ENCODE measurements at regions not wholly inside any gene's neighbourhood (a gene's known extent, or its start where the extent isn't known, plus 50 kb on each side); places are given as distances from the start of the nearest gene placed in this dataset.

- Histone ChIP-seq H3K4me2 (ENCODE audit: low read length) (no peak overlapping the region), H3K4me3 (ENCODE audit: low read length) (no peak overlapping the region), H3K9me3 (replicated peaks; ENCODE audit: low read length) (no peaks in the 10 kb centered on the region), H3K4me1 (ENCODE audit: control insufficient read depth, insufficient read depth, low read length) (no peaks in the 10 kb centered on the region), H3K27me3 (ENCODE audit: control insufficient read depth, insufficient read depth, low read length) (no peaks in the 10 kb centered on the region), H3K36me3 (ENCODE audit: insufficient read depth, low read length) (no peaks in the 10 kb centered on the region), H3K9ac (ENCODE audit: low read depth, low read length) (no peak overlapping the region)
Observed at GRCh38 chr15:95850837-95851236, 479.7 kb upstream of the NR2F2 start.

GRCh38 chr15:95853350-95853749, 477.1 kb upstream of the NR2F2 start:
- H3K4me2 ChIP-seq (ENCODE audit: low read length) = no peak overlapping the region
- no peak overlapping the region for H3K9ac ChIP-seq (ENCODE audit: low read depth, low read length)
- peaks cover 19% of the 10 kb centered on the region for H3K4me1 ChIP-seq (ENCODE audit: control insufficient read depth, insufficient read depth, low read length)
- H3K36me3 ChIP-seq (ENCODE audit: insufficient read depth, low read length) = no peaks in the 10 kb centered on the region
- no peaks in the 10 kb centered on the region for H3K9me3 ChIP-seq (replicated peaks; ENCODE audit: low read length)
- H3K27me3 ChIP-seq (ENCODE audit: control insufficient read depth, insufficient read depth, low read length) = no peaks in the 10 kb centered on the region
- no peak overlapping the region for H3K4me3 ChIP-seq (ENCODE audit: low read length)

GRCh38 chr15:95857124-95857757, 473.3 kb upstream of the NR2F2 start:
- H3K9me3 ChIP-seq (replicated peaks; ENCODE audit: low read length) = no peaks in the 10 kb centered on the region
- H3K27me3 ChIP-seq (ENCODE audit: control insufficient read depth, insufficient read depth, low read length) = no peaks in the 10 kb centered on the region
- H3K4me1 ChIP-seq (ENCODE audit: control insufficient read depth, insufficient read depth, low read length) = peaks cover 19% of the 10 kb centered on the region
- H3K4me3 ChIP-seq (ENCODE audit: low read length) = no peak overlapping the region
- H3K36me3 ChIP-seq (ENCODE audit: insufficient read depth, low read length) = no peaks in the 10 kb centered on the region
- H3K4me2 ChIP-seq (ENCODE audit: low read length) = peak overlapping the region; percentile 18
- H3K9ac ChIP-seq (ENCODE audit: low read depth, low read length) = peak overlapping the region; percentile 23

- H3K4me2 ChIP-seq (ENCODE audit: low read length) = peak overlapping the region; percentile 18
- H3K36me3 ChIP-seq (ENCODE audit: insufficient read depth, low read length) = no peaks in the 10 kb centered on the region
- peak overlapping the region; percentile 23 for H3K9ac ChIP-seq (ENCODE audit: low read depth, low read length)
- no peaks in the 10 kb centered on the region for H3K9me3 ChIP-seq (replicated peaks; ENCODE audit: low read length)
- H3K4me1 ChIP-seq (ENCODE audit: control insufficient read depth, insufficient read depth, low read length) = peaks cover 19% of the 10 kb centered on the region
- no peaks in the 10 kb centered on the region for H3K27me3 ChIP-seq (ENCODE audit: control insufficient read depth, insufficient read depth, low read length)
- no peak overlapping the region for H3K4me3 ChIP-seq (ENCODE audit: low read length)
Observed at GRCh38 chr15:95857758-95858157, 472.7 kb upstream of the NR2F2 start.

DNA sequence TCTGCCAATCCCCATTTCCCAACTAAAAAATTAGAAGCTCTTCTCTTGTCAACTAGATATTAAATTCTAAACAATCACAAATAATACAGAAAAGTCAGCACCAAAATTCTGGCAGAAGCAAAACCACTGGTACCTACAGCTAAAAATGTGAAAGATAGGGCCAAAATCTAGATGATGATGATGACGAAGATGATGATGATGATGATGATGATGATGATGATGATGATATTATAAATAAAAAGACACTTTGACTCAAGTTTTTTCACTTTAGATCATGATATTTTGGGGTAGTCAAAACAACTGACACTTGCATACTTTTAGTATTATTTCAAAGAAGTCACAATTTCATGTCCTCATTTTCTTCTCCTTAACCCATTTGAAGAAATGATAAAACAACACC, 470.1 kb upstream of the NR2F2 start:
- Histone ChIP-seq H3K4me2 (ENCODE audit: low read length) (no peak overlapping the region), H3K27me3 (ENCODE audit: control insufficient read depth, insufficient read depth, low read length) (no peaks in the 10 kb centered on the region), H3K36me3 (ENCODE audit: insufficient read depth, low read length) (no peaks in the 10 kb centered on the region), H3K9me3 (replicated peaks; ENCODE audit: low read length) (no peaks in the 10 kb centered on the region), H3K9ac (ENCODE audit: low read depth, low read length) (no peak overlapping the region), H3K4me3 (ENCODE audit: low read length) (no peak overlapping the region), H3K4me1 (ENCODE audit: control insufficient read depth, insufficient read depth, low read length) (peaks cover 19% of the 10 kb centered on the region)

GRCh38 chr15:95864467-95864886, 466.0 kb upstream of the NR2F2 start:
- Histone ChIP-seq H3K4me2 (ENCODE audit: low read length) (no peak overlapping the region), H3K36me3 (ENCODE audit: insufficient read depth, low read length) (no peaks in the 10 kb centered on the region), H3K4me3 (ENCODE audit: low read length) (no peak overlapping the region), H3K9ac (ENCODE audit: low read depth, low read length) (no peak overlapping the region), H3K27me3 (ENCODE audit: control insufficient read depth, insufficient read depth, low read length) (no peaks in the 10 kb centered on the region), H3K4me1 (ENCODE audit: control insufficient read depth, insufficient read depth, low read length) (no peaks in the 10 kb centered on the region), H3K9me3 (replicated peaks; ENCODE audit: low read length) (no peaks in the 10 kb centered on the region)

- Histone ChIP-seq H3K4me1 (ENCODE audit: control insufficient read depth, insufficient read depth, low read length) (no peaks in the 10 kb centered on the region), H3K27me3 (ENCODE audit: control insufficient read depth, insufficient read depth, low read length) (no peaks in the 10 kb centered on the region), H3K4me2 (ENCODE audit: low read length) (no peak overlapping the region), H3K9ac (ENCODE audit: low read depth, low read length) (no peak overlapping the region), H3K9me3 (replicated peaks; ENCODE audit: low read length) (no peaks in the 10 kb centered on the region), H3K36me3 (ENCODE audit: insufficient read depth, low read length) (no peaks in the 10 kb centered on the region), H3K4me3 (ENCODE audit: low read length) (no peak overlapping the region)
Observed at GRCh38 chr15:95865330-95865739, 465.2 kb upstream of the NR2F2 start.

- H3K9ac ChIP-seq (ENCODE audit: low read depth, low read length) = no peak overlapping the region
- H3K4me1 ChIP-seq (ENCODE audit: control insufficient read depth, insufficient read depth, low read length) = no peaks in the 10 kb centered on the region
- H3K36me3 ChIP-seq (ENCODE audit: insufficient read depth, low read length) = no peaks in the 10 kb centered on the region
- no peaks in the 10 kb centered on the region for H3K9me3 ChIP-seq (replicated peaks; ENCODE audit: low read length)
- no peaks in the 10 kb centered on the region for H3K27me3 ChIP-seq (ENCODE audit: control insufficient read depth, insufficient read depth, low read length)
- no peak overlapping the region for H3K4me3 ChIP-seq (ENCODE audit: low read length)
- H3K4me2 ChIP-seq (ENCODE audit: low read length) = no peak overlapping the region
Observed at GRCh38 chr15:95866711-95867440, 463.6 kb upstream of the NR2F2 start.

- Histone ChIP-seq H3K27me3 (ENCODE audit: control insufficient read depth, insufficient read depth, low read length) (no peaks in the 10 kb centered on the region), H3K36me3 (ENCODE audit: insufficient read depth, low read length) (no peaks in the 10 kb centered on the region), H3K4me1 (ENCODE audit: control insufficient read depth, insufficient read depth, low read length) (peaks cover 5% of the 10 kb centered on the region), H3K9me3 (replicated peaks; ENCODE audit: low read length) (no peaks in the 10 kb centered on the region), H3K4me3 (ENCODE audit: low read length) (no peak overlapping the region), H3K9ac (ENCODE audit: low read depth, low read length) (no peak overlapping the region), H3K4me2 (ENCODE audit: low read length) (no peak overlapping the region)
Observed at GRCh38 chr15:95868450-95868849, 462.1 kb upstream of the NR2F2 start.

DNA sequence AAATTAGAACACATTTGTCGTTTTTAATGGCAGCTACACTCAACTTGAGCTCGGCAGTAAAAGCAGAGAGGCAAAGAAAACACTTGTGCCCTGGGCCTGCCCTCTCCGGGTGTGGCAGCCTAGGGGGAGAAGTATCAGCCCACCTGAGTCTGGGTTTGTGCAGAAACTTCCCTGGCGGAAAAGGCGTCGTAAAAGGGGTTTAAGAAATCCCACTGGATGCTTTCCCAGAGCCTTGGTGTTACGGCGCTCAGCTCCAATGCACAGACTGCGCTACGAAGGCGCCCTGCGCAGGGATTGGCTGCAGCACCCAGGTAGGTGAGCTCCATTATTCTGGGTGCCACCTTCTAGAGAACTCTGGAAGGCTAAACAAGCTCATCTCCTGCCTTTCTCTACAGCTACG, 461.5 kb upstream of the NR2F2 start:
- Histone ChIP-seq H3K4me2 (ENCODE audit: low read length) (no peak overlapping the region), H3K9me3 (replicated peaks; ENCODE audit: low read length) (no peaks in the 10 kb centered on the region), H3K9ac (ENCODE audit: low read depth, low read length) (no peak overlapping the region), H3K4me1 (ENCODE audit: control insufficient read depth, insufficient read depth, low read length) (peaks cover 6% of the 10 kb centered on the region), H3K36me3 (ENCODE audit: insufficient read depth, low read length) (no peaks in the 10 kb centered on the region), H3K27me3 (ENCODE audit: control insufficient read depth, insufficient read depth, low read length) (no peaks in the 10 kb centered on the region), H3K4me3 (ENCODE audit: low read length) (no peak overlapping the region)

DNA sequence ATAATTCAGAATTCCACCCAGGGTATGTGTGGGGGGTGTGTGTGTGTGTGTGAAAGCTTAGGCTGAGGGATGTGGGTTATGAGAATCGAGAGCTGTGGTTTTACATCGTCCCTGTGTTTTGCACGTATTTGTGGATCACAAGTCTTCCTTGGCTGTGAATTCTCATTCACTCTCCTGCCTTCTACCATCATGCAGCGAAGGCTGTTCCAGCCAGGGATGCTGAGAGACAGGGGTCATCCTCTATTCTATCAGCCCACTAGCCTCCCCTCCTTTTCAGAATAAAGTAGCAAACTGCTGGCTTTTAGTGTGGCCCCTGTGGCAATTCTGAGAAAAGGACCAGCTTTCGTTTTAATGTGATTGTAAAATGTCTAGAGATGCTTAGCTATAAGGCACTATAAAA, 460.6 kb upstream of the NR2F2 start:
- H3K4me2 ChIP-seq (ENCODE audit: low read length) = no peak overlapping the region
- H3K9me3 ChIP-seq (replicated peaks; ENCODE audit: low read length) = no peaks in the 10 kb centered on the region
- no peaks in the 10 kb centered on the region for H3K27me3 ChIP-seq (ENCODE audit: control insufficient read depth, insufficient read depth, low read length)
- no peaks in the 10 kb centered on the region for H3K36me3 ChIP-seq (ENCODE audit: insufficient read depth, low read length)
- no peak overlapping the region for H3K4me3 ChIP-seq (ENCODE audit: low read length)
- H3K9ac ChIP-seq (ENCODE audit: low read depth, low read length) = no peak overlapping the region
- peaks cover 16% of the 10 kb centered on the region for H3K4me1 ChIP-seq (ENCODE audit: control insufficient read depth, insufficient read depth, low read length)

- H3K9me3 ChIP-seq (replicated peaks; ENCODE audit: low read length) = no peaks in the 10 kb centered on the region
- H3K4me1 ChIP-seq (ENCODE audit: control insufficient read depth, insufficient read depth, low read length) = peaks cover 26% of the 10 kb centered on the region
- no peaks in the 10 kb centered on the region for H3K36me3 ChIP-seq (ENCODE audit: insufficient read depth, low read length)
- H3K9ac ChIP-seq (ENCODE audit: low read depth, low read length) = no peak overlapping the region
- no peak overlapping the region for H3K4me2 ChIP-seq (ENCODE audit: low read length)
- no peak overlapping the region for H3K4me3 ChIP-seq (ENCODE audit: low read length)
- no peaks in the 10 kb centered on the region for H3K27me3 ChIP-seq (ENCODE audit: control insufficient read depth, insufficient read depth, low read length)
Observed at GRCh38 chr15:95872366-95872771, 458.1 kb upstream of the NR2F2 start.
